Left colon (tissue), 2 donors: ENCODE measurements at regions not wholly inside any gene's neighbourhood (a gene's known extent, or its start where the extent isn't known, plus 50 kb on each side); places are given as distances from the start of the nearest gene placed in this dataset.
"Not testable (repeated sequence)": the region's sequence is repeated elsewhere in the genome, so short reads cannot be mapped to it uniquely, and the experiment has no call there.

ENCODE experiments used
- ATAC-seq: fragments of 200-7000 bp; cut with Tn5 transposase; one replicate; pipeline ENCODE4 v1.9.1; 2020; ENCODE audit warnings: mild to moderate bottlenecking, moderate library complexity
- DNase-seq, 2 donors: peaks; one replicate each; pipeline ENCODE4 v3.0.0-alpha.2; 2020
- intact Hi-C, 2 donors: fragments of 100-400 bp; cut with DNase I in 1 of 2; cut with micrococcal nuclease in 1 of 2; formaldehyde crosslinking; loops; one replicate each; pipeline versions ENCODE4 v1.11.2 to v1.14.0; 2022; cut with DNase I, micrococcal nuclease
- donor health status: DM: no; HTN: no; CAD: no.
- donor health status: DM: yes; HTN: yes; CAD: no.

DNA sequence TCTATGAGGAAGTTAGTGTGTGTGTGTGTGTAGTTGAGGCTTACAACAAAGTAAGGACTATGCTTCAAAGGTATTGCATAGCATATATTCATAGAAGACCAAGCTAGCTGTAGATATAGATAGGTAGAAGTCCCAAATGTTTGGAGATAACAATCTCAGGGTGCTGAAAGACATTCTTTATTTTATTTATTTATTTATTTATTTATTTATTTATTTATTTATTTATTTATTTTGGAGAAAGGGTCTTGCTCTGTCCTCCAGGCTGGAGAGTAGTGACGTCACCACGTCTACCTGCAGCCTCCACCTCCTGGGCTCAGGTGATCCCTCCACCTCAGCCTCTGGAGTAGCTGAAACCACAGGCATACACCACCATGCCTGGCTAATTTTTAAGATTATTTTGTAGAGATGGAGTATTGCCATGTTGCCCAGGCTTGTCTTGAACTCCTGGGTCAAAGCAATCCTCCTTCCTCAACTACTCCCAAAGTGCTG, 284.6 kb upstream of the KIF2B start:
- intact Hi-C loops, result no loop called here
- DNase-seq (no peak), ATAC-seq (no peak)

GRCh38 chr17:53527473-53527872, 295.3 kb upstream of the KIF2B start:
- ATAC-seq (no peak), DNase-seq (no peak)
- intact Hi-C loops, result no loop called here

GRCh38 chr17:53525590-53525989, 297.1 kb upstream of the KIF2B start:
- intact Hi-C loops, result no loop called here
- no peak for ATAC-seq

DNA sequence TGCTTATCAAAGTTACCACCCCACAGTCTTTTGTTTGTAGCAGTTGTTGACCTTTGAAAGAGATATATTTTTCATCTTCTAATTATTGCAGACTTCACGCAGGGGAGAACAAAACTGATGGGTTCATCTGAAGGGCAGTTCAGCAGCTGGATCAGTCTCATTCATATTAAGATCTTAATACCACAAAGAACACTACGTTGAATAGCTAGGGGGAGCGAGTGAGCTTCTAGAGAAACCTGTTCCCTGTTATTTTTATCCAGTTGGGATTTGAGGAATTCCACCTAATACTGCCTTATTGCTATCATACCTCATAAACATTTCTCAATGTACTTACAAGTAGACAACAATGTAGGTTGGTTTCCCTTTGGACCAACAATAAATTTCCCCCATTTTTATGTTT, 306.1 kb upstream of the KIF2B start:
- DNase-seq, result no peak
- no peak for ATAC-seq
- intact Hi-C loops, result no loop called here

More at GRCh38 chr17:53525590-53525989, 297.1 kb upstream of the KIF2B start:
- DNase-seq, result no peak

- ATAC-seq, result no peak
- DNase-seq, result no peak
- intact Hi-C loops, result no loop called here
These were observed 323.4 kb upstream of the KIF2B start for GRCh38 chr17:53499277-53499676.

DNA sequence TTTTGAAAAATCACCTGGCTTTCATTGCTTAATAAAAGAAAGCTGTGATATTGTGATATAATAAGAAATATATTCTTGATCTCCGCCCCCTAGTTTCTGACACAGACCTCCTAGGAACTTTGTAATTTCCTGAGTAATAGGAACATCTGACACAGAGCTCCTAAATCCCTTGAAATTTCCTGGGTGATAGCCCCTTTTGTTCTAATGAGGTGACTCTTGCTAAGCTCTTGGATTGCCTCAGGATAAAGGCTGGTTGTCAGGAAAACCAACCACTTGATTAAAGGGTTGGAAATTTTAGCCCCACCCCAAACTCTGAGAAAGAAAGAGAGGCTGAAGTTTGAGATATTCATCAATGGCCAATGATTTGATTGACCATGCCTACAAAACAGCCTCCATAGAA, 326.4 kb upstream of the KIF2B start:
- ATAC-seq (no peak), DNase-seq (no peak)
- intact Hi-C loops, result no loop called here

DNA sequence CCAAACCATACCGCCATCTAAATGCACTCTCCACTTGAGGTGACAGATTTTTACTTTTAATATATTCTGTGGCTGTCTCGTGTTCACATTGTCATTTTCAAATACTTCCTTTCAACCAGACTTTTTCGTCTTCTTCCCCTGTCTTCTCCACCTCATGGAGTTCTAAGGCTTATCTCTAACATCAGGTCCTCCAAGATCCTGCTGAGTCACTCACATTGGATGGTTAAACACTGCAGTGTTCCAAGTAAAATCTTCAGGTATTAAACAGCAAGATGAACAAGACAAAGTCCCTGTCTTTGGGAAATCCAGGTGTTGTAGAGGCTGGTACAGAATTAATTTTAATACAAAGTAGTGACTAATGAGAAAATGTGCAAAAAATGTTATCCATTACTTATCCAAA, 330.2 kb upstream of the KIF2B start:
- no peak for DNase-seq
- intact Hi-C loops, result no loop called here
- ATAC-seq, result no peak

- intact Hi-C loops, result no loop called here
- no peak for DNase-seq
- no peak for ATAC-seq
These were observed 332.2 kb upstream of the KIF2B start for GRCh38 chr17:53490447-53490968.

GRCh38 chr17:53483704-53484103, 339.0 kb upstream of the KIF2B start:
- ATAC-seq (no peak), DNase-seq (no peak)
- intact Hi-C loops, result no loop called here

GRCh38 chr17:53475002-53475401, 347.7 kb upstream of the KIF2B start:
- no peak for ATAC-seq
- intact Hi-C loops, result no loop called here
- no peak for DNase-seq

- DNase-seq, result no peak
- intact Hi-C loops, result no loop called here
- no peak for ATAC-seq
These were observed 350.1 kb upstream of the KIF2B start for GRCh38 chr17:53472586-53472985.

DNA sequence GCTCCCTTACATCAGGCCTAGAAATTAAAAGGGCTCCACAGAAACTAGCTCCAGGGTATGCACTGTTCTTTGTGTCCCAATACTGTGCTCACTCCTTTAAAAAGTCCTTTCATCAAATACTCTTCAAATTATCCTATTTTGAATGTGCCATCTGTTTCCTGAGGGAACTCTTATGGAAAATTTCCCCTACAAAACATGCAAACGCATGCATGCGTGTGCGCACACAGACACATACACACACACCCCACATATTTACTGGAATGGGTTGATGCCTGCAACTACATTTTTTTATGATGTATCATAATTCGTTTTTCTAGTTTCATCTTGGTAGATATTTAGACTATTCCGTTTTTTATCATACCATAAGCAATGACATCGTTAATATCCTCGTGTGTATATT, 351.2 kb upstream of the KIF2B start:
- no peak for DNase-seq
- no peak for ATAC-seq
- intact Hi-C loops, result no loop called here

DNA sequence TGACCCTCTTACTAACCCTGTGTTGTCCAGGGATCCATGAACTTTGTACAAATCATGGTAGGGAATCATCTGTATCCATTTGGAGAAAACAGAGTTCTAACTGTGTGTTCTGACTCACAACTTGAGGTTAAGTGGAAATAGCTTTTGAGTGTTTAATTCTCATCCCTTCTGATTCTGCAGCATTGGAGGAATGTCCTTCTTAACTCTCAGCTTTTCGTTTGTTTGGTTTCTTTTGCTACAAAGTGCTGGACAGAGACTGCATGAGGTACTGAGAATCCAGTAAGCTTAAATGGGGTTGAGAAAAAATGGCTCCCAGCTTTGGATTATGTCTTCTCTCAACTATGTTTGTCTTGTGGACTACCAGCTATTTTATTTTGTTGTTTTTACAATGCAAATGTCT, 352.1 kb upstream of the KIF2B start:
- no peak for ATAC-seq
- DNase-seq, result no peak
- intact Hi-C loops, result no loop called here

GRCh38 chr17:53466733-53467132, 356.0 kb upstream of the KIF2B start:
- DNase-seq (no peak), ATAC-seq (no peak)
- intact Hi-C loops, result no loop called here

GRCh38 chr17:53464396-53464795, 358.3 kb upstream of the KIF2B start:
- ATAC-seq, DNase-seq, intact Hi-C loops: not testable (repeated sequence)

- intact Hi-C loops, result no loop called here
- no peak for ATAC-seq
- no peak for DNase-seq
These were observed 359.4 kb upstream of the KIF2B start for GRCh38 chr17:53463363-53463762.

- intact Hi-C loops, result no loop called here
- DNase-seq (no peak), ATAC-seq (no peak)
These were observed 360.3 kb upstream of the KIF2B start for GRCh38 chr17:53462393-53462811.

DNA sequence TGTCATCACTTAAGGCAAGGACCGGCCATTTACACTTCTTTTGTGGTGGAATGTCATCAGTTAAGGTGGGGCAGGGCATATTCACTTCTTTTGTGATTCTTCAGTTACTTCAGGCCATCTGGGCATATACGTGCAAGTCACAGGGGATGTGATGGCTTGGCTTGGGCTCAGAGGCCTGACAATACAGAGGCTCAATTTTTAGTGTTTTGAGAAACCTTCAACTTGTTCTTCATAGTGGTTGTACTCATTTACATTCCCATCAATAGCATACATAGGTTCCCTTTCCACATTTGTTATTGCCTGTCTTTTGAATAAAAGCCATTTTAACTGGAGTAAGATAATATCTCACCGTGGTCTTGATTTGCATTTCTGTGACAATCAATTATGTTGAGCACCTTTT, 366.8 kb upstream of the KIF2B start:
- DNase-seq, intact Hi-C loops, ATAC-seq: not testable (repeated sequence)

GRCh38 chr17:53454337-53454736, 368.4 kb upstream of the KIF2B start:
- DNase-seq (no peak), ATAC-seq (no peak)
- intact Hi-C loops, result no loop called here

DNA sequence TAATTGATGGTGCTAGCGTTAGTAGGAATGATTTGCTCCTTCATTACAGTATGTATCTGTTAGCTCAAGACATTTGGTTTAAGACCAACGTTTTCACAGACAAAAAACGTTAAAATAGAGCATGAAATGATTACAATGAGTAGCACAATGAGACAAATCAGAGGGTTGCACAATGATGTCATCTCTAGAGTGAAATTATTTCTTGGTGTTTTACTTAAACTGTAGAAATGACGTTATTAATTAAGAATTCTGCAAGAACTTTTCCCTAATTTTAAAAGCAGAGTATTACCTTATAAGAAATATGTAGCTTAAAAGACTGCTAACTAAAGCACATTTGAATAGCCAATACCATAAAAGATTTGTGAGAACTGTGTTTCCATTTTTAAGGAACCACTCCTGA, 373.4 kb upstream of the KIF2B start:
- intact Hi-C loops, result no loop called here
- ATAC-seq, result no peak
- DNase-seq, result no peak

GRCh38 chr17:53428913-53429312, 393.8 kb upstream of the KIF2B start:
- intact Hi-C loops, result no loop called here
- no peak for DNase-seq
- ATAC-seq, result no peak

- ATAC-seq, result no peak
- intact Hi-C loops, result no loop called here
- DNase-seq, result no peak
These were observed 396.2 kb upstream of the KIF2B start for GRCh38 chr17:53426505-53426904.
